ENCODE measurements at regions not wholly inside any gene's neighbourhood (a gene's known extent, or its start where the extent isn't known, plus 50 kb on each side); places are given as distances from the start of the nearest gene placed in this dataset.

DNA sequence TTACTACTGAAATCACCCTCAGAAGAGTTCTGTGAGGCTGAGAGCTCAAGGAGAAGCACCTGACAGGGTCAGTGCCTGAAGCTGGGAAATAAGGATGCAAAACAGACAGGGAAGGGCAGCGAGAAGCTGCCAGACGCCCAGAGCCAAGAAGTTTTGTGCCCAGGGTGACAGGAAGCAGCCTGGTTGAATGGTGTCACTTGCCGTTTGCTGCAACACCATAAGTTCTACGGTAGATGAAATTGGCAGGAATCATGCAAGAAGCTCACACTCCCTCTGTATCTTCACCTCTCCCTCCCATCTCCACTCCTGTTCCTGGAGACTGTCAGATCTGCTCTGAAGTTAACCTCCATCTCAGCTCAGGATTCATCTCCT is 117.0 kb upstream of the SLC14A2 start:
- no peak overlapping the region for H3K27ac ChIP-seq (replicated peaks in 1 of 4)
- no peaks in the 10 kb centered on the region for H3K9me3 ChIP-seq
- TF ChIP-seq, protein P1, sequence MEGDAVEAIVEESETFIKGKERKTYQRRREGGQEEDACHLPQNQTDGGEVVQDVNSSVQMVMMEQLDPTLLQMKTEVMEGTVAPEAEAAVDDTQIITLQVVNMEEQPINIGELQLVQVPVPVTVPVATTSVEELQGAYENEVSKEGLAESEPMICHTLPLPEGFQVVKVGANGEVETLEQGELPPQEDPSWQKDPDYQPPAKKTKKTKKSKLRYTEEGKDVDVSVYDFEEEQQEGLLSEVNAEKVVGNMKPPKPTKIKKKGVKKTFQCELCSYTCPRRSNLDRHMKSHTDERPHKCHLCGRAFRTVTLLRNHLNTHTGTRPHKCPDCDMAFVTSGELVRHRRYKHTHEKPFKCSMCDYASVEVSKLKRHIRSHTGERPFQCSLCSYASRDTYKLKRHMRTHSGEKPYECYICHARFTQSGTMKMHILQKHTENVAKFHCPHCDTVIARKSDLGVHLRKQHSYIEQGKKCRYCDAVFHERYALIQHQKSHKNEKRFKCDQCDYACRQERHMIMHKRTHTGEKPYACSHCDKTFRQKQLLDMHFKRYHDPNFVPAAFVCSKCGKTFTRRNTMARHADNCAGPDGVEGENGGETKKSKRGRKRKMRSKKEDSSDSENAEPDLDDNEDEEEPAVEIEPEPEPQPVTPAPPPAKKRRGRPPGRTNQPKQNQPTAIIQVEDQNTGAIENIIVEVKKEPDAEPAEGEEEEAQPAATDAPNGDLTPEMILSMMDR (IDR thresholded peaks at IDR 0.05): no peak
- TF ChIP-seq EP300 (IDR thresholded peaks at IDR 0.05): no peak
- no peak for TF ChIP-seq POLR2A (IDR thresholded peaks at IDR 0.05; ENCODE audit: low read depth)
- TF ChIP-seq POLR2AphosphoS5 (IDR thresholded peaks at IDR 0.05): no peak
- no peak overlapping the region for H3K4me3 ChIP-seq
- WGBS: 58% methylated on average over 4 of the region's 4 CpGs
- intact Hi-C loops (cut with DNase I): no loop called here
- no peaks in the 10 kb centered on the region for H3K27me3 ChIP-seq
- no peak for DNase-seq (ENCODE audit: extremely low spot score)
- peaks cover under 1 to 13% (median 6%) of the 10 kb centered on the region in 4 donors for H3K4me1 ChIP-seq
- H3K36me3 ChIP-seq: no peaks in the 10 kb centered on the region

DNA sequence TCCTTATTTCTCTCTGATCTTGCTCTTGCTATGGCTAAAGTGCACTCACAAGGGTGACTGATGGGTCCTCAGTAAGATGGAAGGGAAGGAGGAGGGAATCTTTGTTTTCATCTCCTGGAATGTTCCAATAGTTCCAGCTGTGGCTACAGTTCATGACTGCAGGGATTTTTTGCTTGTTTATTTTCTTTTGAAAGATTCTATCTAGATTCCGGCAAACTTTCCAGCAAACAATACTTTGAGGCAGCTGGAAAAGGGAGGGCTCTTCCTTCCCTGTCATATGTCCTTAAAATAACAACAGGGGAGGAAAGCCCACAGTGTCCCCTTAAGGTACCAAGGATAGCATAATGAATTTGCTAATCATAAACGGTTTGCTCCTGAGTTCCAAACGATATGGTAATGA is 111.3 kb upstream of the SLC14A2 start:
- no peak overlapping the region for H3K4me3 ChIP-seq
- TF ChIP-seq POLR2A (IDR thresholded peaks at IDR 0.05; ENCODE audit: low read depth) (no peak), EP300 (IDR thresholded peaks at IDR 0.05) (no peak)
- H3K27me3 ChIP-seq: no peaks in the 10 kb centered on the region
- DNase-seq (ENCODE audit: extremely low spot score): no peak
- no peaks in the 10 kb centered on the region for H3K9me3 ChIP-seq
- H3K4me1 ChIP-seq: peaks cover 4 to 31% (median 13%) of the 10 kb centered on the region in 4 donors
- H3K27ac ChIP-seq (replicated peaks in 1 of 4): no peak overlapping the region
- 39% methylated on average over 3 of the region's 3 CpGs for WGBS
- no peaks in the 10 kb centered on the region for H3K36me3 ChIP-seq
- intact Hi-C loops (cut with DNase I): no loop called here

DNA sequence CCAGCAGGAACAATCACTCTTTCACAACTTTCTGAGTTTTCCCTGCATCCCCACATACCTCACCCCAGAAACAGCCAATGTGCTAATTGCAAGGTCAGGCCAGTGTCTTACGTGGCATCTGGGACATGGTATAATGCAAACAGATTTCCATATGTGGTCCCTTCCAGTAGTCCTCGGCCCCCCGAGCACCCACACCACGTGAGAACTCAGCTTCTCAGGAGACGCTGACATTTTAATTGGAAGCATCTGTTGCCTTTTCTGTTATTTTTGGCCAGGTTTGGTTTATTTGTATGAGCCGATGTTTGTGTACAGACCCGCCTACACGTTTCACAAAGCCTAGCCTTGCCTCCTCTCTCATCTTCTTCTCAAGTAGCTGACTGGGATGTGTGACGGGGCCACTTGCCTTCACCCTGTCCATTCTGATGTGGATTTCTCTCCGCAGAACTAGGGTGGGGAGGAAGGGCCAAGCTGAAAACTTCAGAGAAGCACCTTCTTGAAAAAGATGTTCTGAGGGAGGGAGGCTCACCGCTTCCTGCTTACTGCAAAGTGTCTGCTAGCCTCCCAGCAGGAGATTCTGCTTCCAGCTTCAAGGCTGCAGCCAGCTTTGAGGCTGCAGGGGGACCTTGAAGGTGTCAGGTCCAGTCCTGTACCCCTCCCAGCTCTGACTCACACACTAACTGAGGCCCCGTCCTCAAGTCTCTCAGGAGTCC is 109.6 kb upstream of the SLC14A2 start:
- Histone ChIP-seq H3K4me3 (no peak overlapping the region), H3K9me3 (no peaks in the 10 kb centered on the region), H3K27me3 (no peaks in the 10 kb centered on the region), H3K4me1 (peaks cover 4 to 30% (median 12%) of the 10 kb centered on the region in 4 donors), H3K27ac (replicated peaks in 1 of 4) (peak overlapping the region in 1 of 4 donors; percentile 31), H3K36me3 (no peaks in the 10 kb centered on the region)
- intact Hi-C loops (cut with DNase I): no loop called here
- WGBS: 67% methylated on average over 12 of the region's 12 CpGs
- TF ChIP-seq POLR2A (IDR thresholded peaks at IDR 0.05; ENCODE audit: low read depth): no peak
- TF ChIP-seq POLR2AphosphoS5 (IDR thresholded peaks at IDR 0.05): no peak
- no peak for TF ChIP-seq EP300 (IDR thresholded peaks at IDR 0.05)
- TF ChIP-seq, protein P1 (IDR thresholded peaks at IDR 0.05): no peak
- DNase-seq (ENCODE audit: extremely low spot score): no peak

DNA sequence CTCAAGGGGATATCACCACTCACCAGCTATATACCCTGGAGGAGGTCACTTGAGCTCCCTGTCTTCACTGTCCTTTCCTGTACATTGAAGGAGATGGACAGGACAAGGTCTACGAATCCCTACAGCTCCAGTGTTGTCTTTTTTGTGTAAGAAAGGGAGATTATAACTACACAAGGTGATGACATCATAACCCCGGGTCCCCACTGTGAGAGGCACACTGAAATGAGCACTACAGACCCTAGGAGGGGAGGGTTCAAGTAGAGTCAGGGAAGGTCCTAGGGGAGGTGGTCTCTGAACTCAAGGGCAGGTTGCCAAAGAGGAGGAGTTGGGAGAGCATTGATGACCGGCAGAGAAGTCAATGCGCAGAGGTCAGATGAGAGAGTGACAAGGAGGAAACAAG is 108.3 kb upstream of the SLC14A2 start:
- no peak for TF ChIP-seq EP300 (IDR thresholded peaks at IDR 0.05)
- TF ChIP-seq POLR2A (IDR thresholded peaks at IDR 0.05; ENCODE audit: low read depth): no peak
- no peak for TF ChIP-seq POLR2AphosphoS5 (IDR thresholded peaks at IDR 0.05)
- TF ChIP-seq, protein P1 (IDR thresholded peaks at IDR 0.05): no peak

DNA sequence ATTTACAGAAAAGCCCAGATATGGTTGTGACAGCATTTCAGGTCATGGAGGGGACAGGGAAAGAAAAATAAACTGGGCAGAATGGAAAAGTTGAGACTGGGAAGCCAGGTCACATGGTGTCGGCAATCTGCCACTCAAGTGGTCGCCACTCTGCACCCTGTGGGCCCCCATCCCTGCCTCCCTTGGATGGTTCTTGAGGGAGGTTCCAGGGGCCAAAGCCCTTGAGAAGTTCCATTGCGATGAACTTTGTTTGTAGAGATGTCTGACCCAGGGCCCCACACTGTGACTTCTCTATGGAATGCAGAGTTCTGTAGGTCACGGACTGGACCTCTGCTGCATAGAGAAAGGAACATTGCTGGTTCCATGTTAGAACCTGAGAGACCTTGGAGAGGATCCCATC is 105.7 kb upstream of the SLC14A2 start:
- intact Hi-C loops (cut with DNase I): no loop called here
- TF ChIP-seq POLR2A (IDR thresholded peaks at IDR 0.05; ENCODE audit: low read depth) (no peak), EP300 (IDR thresholded peaks at IDR 0.05) (no peak), POLR2AphosphoS5 (IDR thresholded peaks at IDR 0.05) (no peak)
- TF ChIP-seq, protein P1 (IDR thresholded peaks at IDR 0.05): no peak
- no peak overlapping the region for H3K4me3 ChIP-seq
- H3K27me3 ChIP-seq: no peaks in the 10 kb centered on the region
- 69% methylated on average over 4 of the region's 4 CpGs for WGBS
- H3K36me3 ChIP-seq: no peaks in the 10 kb centered on the region
- no peak overlapping the region for H3K27ac ChIP-seq (replicated peaks in 1 of 4)
- no peak for DNase-seq (ENCODE audit: extremely low spot score)
- H3K9me3 ChIP-seq: no peaks in the 10 kb centered on the region
- H3K4me1 ChIP-seq: peaks cover 0 to 10% (median 0%) of the 10 kb centered on the region in 4 donors

More for the DNA sequence above, 108.3 kb upstream of the SLC14A2 start:
- no peak for DNase-seq (ENCODE audit: extremely low spot score)
- WGBS: 98% methylated on average over 4 of the region's 4 CpGs
- intact Hi-C loops (cut with DNase I): no loop called here
- Histone ChIP-seq H3K36me3 (no peaks in the 10 kb centered on the region), H3K4me1 (peaks cover 4 to 24% (median 8%) of the 10 kb centered on the region in 4 donors), H3K4me3 (no peak overlapping the region), H3K9me3 (no peaks in the 10 kb centered on the region), H3K27ac (replicated peaks in 1 of 4) (no peak overlapping the region), H3K27me3 (no peaks in the 10 kb centered on the region)
